HG02852 (cell line): ENCODE measurements at regions not wholly inside any gene's neighbourhood (a gene's known extent, or its start where the extent isn't known, plus 50 kb on each side); places are given as distances from the start of the nearest gene placed in this dataset.
A peak's percentile ranks its signal among the peaks of the same experiment; 100 is the strongest.
"Not testable (repeated sequence)": the region's sequence is repeated elsewhere in the genome, so short reads cannot be mapped to it uniquely, and the experiment has no call there.

Source experiments
- ATAC-seq: cut with Tn5 transposase; IDR thresholded peaks from one replicate; pipeline ENCODE4 v1.9.1; 2021; ENCODE audit warnings: mild to moderate bottlenecking, moderate library complexity; ENCODE audit not compliant: unreplicated experiment

GRCh38 chr1:212155219-212155618 lies 119.7 kb downstream of the DTL start:
- ATAC-seq, result no peak

- no peak for ATAC-seq
These were observed 121.7 kb downstream of the DTL start for GRCh38 chr1:212157252-212157651.

DNA sequence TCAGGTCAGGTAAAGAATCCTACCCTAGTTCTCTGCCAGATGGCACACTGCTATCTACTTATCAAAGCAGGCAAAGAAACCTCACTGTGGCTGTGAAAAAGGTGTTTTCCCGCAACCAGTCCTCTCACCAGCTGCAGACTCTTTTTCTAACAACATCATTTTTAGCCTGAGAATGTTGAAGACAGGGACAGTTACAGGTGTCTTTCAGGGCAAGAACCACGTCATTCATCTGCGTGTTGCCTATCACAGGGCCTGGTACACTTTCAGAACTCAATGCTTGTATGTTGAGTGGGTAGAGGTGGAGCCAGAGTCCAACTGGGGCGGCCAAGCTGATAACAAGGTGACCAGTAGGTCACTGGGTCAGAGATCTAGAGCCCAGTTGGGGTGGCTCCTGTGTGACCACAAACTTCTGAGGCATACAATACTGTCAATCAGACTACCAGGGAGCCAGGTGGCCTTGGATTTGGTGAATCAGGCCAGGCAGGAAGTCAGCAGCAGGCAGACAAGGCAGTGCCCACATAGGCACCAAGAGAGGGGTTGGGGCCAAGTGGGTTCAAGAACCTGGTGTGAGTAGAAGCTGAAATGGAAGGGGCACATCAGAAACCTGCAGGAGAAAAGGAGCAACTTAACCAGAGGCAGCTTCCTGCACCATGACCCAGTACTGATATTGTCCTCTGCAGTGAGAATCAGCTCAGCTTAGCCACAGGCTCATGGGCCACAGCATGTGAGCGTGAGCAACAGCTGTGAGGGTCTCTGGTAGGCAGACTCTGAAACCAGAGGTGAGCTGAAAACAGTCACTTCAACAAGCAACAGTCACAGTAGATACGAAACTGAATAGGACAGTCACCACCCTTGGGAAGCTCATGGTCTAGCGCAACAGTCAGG lies 123.6 kb downstream of the DTL start:
- ATAC-seq, result peak; percentile 41

DNA sequence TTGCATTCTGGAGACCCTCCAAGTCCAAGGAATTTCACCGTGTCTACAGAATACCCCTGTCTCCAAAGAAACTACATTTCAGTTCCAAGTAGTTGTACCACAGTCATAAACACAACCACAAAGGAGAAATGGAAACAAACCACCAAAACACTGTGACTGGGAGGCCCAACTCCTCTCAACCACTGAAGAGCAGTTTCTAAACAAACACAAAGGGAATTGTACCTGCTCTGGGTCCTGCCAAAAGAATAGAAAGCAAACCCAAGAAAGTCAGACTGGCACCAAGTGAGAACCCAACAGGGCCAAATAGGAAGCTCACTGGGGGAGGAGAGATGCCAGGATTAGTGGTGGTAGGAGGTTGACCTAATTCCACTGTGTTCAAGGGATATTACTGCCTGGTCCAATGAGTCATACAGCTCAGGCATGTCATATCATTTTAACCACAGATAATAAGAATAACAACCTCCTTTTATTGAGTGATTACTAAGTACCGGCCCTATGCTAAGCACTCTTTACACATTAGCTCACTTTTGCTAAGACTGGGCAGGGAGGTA lies 123.9 kb upstream of the PPP2R5A start:
- ATAC-seq, result no peak

DNA sequence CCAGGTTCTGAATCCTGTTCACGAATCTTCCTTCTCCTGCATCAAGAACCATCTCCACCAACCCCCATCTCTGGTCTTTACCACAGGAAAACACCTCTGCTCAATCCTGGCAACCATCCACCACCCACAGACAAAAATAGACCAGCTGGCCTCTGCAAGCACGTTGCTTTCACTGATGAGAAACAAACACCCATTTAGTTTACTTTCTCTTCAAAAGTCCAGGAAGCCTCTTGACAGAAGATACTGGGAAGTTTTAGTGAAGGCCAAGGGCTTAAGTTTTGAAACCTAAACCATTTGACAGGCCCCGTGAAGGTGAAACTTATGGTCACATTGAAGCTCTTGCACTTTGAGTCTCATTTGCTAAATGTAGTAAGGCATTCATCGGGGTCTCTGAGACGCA lies 122.6 kb upstream of the PPP2R5A start:
- peak; percentile 42 for ATAC-seq

- no peak for ATAC-seq
These were observed 120.9 kb upstream of the PPP2R5A start for GRCh38 chr1:212164095-212164872.

DNA sequence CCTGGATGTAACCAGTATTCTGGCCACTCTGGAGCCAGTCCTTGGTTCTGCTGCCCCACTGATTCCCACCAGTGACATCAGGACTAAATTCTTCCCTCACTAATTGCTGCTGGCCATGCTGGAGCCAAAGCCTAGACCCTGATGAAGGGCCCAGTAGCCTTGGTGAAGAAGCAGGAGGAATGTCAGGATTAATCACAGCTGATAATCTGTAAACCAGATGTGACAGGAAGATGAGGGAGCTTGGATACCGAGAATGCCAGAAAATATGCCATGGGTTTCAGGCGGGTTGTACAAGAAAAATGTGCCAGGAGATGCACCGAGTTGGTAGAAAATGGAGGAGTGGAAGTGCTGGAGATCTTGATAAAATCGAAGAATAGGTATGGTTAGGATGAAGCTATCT lies 119.0 kb upstream of the PPP2R5A start:
- no peak for ATAC-seq

GRCh38 chr1:212166644-212167043 lies 118.6 kb upstream of the PPP2R5A start:
- no peak for ATAC-seq

GRCh38 chr1:212167098-212167497 lies 118.1 kb upstream of the PPP2R5A start:
- no peak for ATAC-seq

DNA sequence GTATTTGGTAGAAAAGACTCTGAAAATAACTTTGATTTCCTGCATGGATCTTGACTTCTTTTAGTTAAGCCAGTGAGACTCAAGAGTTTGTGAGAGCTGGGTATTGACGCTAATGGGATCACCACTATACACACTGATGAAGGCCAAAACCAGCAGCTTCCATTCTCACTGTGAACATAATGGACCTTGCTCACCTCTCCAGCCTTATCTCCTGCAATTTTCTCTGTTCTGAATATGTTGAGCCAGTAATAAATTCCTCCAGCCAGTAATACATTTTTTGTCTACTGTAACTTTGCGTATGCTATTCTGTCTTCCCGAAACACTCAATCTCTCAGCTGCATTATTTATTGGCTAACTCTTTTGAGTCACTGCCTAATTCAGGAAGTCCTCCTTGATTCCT lies 111.6 kb upstream of the PPP2R5A start:
- ATAC-seq, result no peak

DNA sequence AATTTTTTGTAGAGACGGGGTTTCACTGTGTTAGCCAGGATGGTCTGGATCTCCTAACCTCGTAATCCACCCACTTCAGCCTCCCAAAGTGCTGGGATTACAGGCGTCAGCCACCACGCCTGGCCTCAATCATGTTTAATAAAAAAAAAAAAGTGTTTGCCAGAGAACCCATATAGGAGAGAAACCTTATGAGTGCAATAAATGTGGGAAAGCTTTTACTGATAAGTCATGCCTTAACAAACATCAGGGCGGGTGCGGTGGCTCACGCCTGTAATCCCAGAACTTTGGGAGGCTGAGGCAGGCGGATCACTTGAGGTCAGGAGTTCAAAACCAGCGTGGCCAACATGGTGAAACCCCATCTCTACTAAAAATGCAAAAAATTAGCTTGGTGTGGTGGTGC lies 110.9 kb upstream of the PPP2R5A start:
- ATAC-seq, result not testable (repeated sequence)

GRCh38 chr1:212177542-212177941 lies 107.7 kb upstream of the PPP2R5A start:
- no peak for ATAC-seq

DNA sequence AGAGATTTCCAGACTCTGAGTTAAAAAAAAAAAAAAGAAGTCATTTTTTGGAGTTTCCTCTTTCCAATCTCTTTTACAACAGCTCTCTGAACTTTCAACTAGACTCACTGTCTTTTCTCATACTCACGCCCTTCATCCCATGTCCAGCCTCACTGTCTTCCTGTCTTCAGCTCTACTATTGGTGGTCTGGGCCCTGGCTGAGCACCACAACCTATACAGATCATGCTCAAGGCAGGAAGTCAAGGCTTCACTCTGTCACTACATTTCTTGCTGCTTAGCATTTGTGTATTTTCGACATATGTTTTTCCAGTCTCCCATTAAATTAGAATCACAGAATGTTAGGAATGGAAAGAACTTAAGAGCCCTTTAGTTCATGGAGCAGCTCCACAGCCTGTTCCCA lies 106.4 kb upstream of the PPP2R5A start:
- ATAC-seq, result no peak

- ATAC-seq, result no peak
These were observed 105.7 kb upstream of the PPP2R5A start for GRCh38 chr1:212179394-212180076.

DNA sequence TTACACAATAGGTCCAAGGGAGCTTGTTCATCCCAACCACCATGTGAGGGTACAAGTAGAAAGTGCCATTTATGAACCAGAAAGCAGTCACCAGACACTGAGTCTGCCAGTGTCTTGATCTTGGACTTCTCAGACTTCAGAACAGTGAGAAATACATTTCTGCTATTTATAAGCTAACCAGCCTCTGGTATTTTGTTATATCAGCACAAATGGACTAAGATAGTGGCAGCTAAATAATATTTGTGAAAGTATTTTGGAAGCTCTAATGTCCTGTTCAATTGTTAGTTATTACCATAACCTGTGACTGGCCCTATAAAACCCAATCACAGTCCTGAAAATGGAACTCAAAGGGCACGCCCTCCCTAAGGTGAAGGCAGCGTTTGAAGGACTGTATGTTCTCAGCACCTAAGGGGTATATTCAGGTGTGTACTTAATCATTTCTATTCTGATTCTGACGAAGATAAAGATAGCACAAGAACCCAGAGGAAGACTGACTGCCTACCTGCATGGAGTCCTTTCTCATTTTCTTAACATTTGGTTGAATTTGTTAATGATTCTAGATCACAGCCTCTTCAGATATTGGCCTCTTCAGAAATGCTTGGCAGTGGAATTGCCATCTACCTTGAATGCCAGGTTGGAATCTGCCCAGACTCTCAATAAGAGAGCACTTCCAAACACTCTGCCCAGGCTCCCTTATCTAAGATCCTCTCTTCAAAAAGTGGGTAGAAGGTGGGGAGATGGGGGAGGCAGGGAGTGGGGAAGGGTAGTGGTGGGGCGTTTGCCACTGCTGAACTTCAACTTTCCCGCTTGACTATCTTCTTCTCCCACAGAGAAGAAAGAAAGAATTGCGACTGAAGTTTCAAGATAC lies 104.0 kb upstream of the PPP2R5A start:
- no peak for ATAC-seq

DNA sequence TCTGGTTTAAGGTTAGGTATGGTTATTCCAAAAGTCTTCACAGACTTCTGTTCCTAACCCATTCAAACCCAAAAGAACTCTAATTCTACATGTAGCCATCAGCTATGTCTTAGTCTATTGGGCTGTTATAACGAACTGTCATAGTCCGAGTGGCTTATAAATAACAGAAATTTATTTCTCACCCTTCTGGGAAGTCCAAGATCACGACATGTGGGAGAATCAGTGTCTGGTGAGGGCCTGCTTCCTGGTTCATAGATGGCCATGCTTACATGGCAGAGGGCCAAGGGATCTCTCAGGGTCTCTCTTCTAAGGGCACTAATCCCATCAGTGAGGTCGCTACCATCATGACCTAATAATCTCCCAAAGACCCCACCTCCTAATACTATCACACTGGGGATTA lies 103.0 kb upstream of the PPP2R5A start:
- ATAC-seq, result no peak

DNA sequence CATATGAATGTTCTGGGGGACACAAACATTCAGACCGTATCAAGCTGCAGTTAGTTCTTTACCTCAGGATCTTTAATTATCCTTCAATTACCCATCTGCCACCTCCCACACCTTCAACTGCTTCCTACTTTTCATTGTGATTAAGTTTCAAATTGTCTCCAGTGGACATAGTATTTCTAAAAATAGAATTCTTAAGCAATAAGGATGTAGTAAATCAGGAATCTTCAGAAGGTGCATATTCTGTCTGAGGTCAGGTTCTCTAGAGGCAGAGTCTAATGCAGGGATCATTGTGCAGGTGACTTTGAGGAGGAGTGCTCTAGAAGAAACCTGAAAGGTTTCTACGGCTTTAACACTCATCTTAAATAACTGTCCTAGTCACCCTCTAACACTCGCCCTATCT lies 102.6 kb upstream of the PPP2R5A start:
- ATAC-seq, result no peak

GRCh38 chr1:212186427-212187207 lies 98.6 kb upstream of the PPP2R5A start:
- ATAC-seq, result peak; percentile 98

DNA sequence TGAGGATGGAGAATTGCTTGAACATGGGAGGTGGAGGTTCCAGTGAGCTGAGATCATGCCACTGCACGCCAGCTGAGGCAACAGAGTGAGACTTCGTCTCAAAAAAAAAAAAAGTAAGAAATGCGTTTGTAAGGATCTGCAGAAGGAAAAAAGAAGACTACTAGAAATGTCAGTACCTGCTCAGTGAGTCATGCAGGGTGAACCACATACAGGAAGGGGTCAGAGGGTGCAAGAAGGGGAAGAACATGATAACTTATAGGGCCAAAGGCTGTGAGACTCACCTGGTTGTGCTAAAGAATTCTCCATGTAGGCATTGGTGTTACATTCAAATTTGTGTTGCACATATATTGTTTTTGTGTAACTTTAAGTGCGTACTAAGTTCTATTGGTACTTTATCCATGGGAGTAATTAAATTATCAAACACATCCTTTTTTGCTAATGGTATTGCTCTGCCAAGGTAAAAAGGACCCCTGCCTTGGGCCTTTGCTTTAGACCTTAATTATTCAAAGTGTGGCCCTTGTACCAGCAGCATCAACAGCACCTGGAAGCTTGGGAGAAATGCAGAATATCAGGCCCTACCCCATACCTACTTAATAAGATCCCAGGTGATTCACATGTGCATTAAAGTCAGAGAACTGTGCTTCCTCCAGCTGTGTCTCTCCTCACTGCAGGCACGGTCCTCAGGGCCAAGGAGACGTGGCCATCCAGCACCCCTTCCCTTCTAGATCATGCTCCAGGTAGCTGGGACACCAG lies 96.4 kb upstream of the PPP2R5A start:
- no peak for ATAC-seq
